ENCODE measurements at regions not wholly inside any gene's neighbourhood (a gene's known extent, or its start where the extent isn't known, plus 50 kb on each side); places are given as distances from the start of the nearest gene placed in this dataset.

GRCh38 chr7:52571026-52571425 is 464.4 kb upstream of the POM121L12 start:
- no peaks in the 10 kb centered on the region for H3K36me3 Mint-ChIP-seq (ENCODE audit: low read depth)
- no peaks in the 10 kb centered on the region for H3K4me1 Mint-ChIP-seq
- no peak overlapping the region for H3K4me3 ChIP-seq (ENCODE audit: low read length)
- no peaks in the 10 kb centered on the region for H3K36me3 ChIP-seq (ENCODE audit: control insufficient read depth, insufficient read depth, low read length)
- peaks cover 18% of the 10 kb centered on the region for H3K27me3 Mint-ChIP-seq (ENCODE audit: insufficient read depth)
- no peak overlapping the region for H3K27ac ChIP-seq (ENCODE audit: low read depth, low read length)
- H3K9me3 ChIP-seq (ENCODE audit: control insufficient read depth, low read length) = no peaks in the 10 kb centered on the region
- no peak for DNase-seq
- TF ChIP-seq, protein P1, sequence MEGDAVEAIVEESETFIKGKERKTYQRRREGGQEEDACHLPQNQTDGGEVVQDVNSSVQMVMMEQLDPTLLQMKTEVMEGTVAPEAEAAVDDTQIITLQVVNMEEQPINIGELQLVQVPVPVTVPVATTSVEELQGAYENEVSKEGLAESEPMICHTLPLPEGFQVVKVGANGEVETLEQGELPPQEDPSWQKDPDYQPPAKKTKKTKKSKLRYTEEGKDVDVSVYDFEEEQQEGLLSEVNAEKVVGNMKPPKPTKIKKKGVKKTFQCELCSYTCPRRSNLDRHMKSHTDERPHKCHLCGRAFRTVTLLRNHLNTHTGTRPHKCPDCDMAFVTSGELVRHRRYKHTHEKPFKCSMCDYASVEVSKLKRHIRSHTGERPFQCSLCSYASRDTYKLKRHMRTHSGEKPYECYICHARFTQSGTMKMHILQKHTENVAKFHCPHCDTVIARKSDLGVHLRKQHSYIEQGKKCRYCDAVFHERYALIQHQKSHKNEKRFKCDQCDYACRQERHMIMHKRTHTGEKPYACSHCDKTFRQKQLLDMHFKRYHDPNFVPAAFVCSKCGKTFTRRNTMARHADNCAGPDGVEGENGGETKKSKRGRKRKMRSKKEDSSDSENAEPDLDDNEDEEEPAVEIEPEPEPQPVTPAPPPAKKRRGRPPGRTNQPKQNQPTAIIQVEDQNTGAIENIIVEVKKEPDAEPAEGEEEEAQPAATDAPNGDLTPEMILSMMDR (conservative IDR thresholded peaks at IDR 0.05) = no peak
- no peak overlapping the region for H3K27ac Mint-ChIP-seq
- 83 to 97% methylated on average over 1 to 3 of the region's 3 CpGs for WGBS, 2 experiments (ENCODE audit: insufficient coverage in 1 of 2, insufficient read length in 1 of 2)
- peaks cover 4% of the 10 kb centered on the region for H3K27me3 ChIP-seq (ENCODE audit: control insufficient read depth, insufficient read depth, low read length, poor library complexity, severe bottlenecking)
- no peaks in the 10 kb centered on the region for H3K9me3 Mint-ChIP-seq
- H3K4me3 Mint-ChIP-seq = no peak overlapping the region
- no peaks in the 10 kb centered on the region for H3K4me1 ChIP-seq (ENCODE audit: control insufficient read depth, insufficient read depth, low read length)
- H3K9ac ChIP-seq (ENCODE audit: extremely low read depth, low read length, poor library complexity, severe bottlenecking) = no peak overlapping the region

DNA sequence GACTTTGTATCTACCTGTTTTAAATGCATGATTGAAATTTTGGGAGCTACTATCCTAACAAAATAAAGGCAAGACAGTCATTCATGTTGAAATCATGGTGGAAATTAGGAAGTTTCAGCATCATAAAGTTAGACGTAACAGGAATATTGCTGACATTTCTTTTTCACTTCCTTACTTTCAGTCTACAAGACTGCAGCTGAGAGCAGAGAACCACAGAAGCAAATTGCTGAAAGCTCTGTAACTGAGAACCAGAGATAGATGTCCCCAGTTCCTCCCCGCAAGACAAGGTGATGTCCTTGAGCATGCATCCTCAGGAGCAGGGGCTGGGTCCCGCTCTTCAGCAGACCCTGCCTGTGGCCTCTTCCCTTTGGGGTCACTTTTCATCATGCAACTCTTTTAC is 466.3 kb upstream of the POM121L12 start:
- no peak overlapping the region for H3K4me3 ChIP-seq (ENCODE audit: low read length)
- no peak overlapping the region for H3K27ac ChIP-seq (ENCODE audit: low read depth, low read length)
- H3K36me3 ChIP-seq (ENCODE audit: control insufficient read depth, insufficient read depth, low read length) = no peaks in the 10 kb centered on the region
- Mint-ChIP-seq H3K27ac (no peak overlapping the region), H3K36me3 (ENCODE audit: low read depth) (no peaks in the 10 kb centered on the region), H3K4me1 (no peaks in the 10 kb centered on the region), H3K9me3 (no peaks in the 10 kb centered on the region), H3K4me3 (no peak overlapping the region), H3K27me3 (ENCODE audit: insufficient read depth) (peaks cover 18% of the 10 kb centered on the region)
- H3K9me3 ChIP-seq (ENCODE audit: control insufficient read depth, low read length) = no peaks in the 10 kb centered on the region
- TF ChIP-seq, protein P1 (conservative IDR thresholded peaks at IDR 0.05) = no peak
- no peak overlapping the region for H3K9ac ChIP-seq (ENCODE audit: extremely low read depth, low read length, poor library complexity, severe bottlenecking)
- H3K27me3 ChIP-seq (ENCODE audit: control insufficient read depth, insufficient read depth, low read length, poor library complexity, severe bottlenecking) = peaks cover 4% of the 10 kb centered on the region
- 60 to 65% methylated on average over 2 to 3 of the region's 3 CpGs for WGBS, 2 experiments (ENCODE audit: insufficient coverage in 1 of 2, insufficient read length in 1 of 2)
- H3K4me1 ChIP-seq (ENCODE audit: control insufficient read depth, insufficient read depth, low read length) = no peaks in the 10 kb centered on the region
- DNase-seq = no peak

DNA sequence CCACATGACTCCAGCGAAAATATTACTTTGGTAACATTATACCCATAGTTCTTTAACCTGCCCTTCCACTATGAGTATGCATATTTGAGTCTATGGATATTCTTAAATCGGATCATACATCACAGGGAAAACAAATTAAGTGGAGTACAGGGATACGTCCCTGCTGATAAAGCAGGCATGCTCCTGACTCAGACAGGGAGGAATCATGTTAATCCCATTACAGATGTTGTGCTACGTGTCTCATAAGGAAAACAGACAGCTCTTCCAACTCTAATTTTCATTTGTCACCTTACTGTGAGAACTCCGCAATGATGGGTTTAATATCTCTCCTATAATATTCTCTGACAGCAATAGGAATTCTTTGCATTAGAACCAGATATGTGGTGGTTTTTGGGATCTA is 469.5 kb upstream of the POM121L12 start:
- Histone ChIP-seq H3K4me3 (ENCODE audit: low read length) (no peak overlapping the region), H3K4me1 (ENCODE audit: control insufficient read depth, insufficient read depth, low read length) (no peaks in the 10 kb centered on the region), H3K9me3 (ENCODE audit: control insufficient read depth, low read length) (no peaks in the 10 kb centered on the region), H3K27me3 (ENCODE audit: control insufficient read depth, insufficient read depth, low read length, poor library complexity, severe bottlenecking) (peaks cover 4% of the 10 kb centered on the region), H3K27ac (ENCODE audit: low read depth, low read length) (no peak overlapping the region), H3K9ac (ENCODE audit: extremely low read depth, low read length, poor library complexity, severe bottlenecking) (no peak overlapping the region), H3K36me3 (ENCODE audit: control insufficient read depth, insufficient read depth, low read length) (no peaks in the 10 kb centered on the region)
- Mint-ChIP-seq H3K4me3 (no peak overlapping the region), H3K9me3 (no peaks in the 10 kb centered on the region), H3K4me1 (no peaks in the 10 kb centered on the region), H3K27ac (no peak overlapping the region), H3K36me3 (ENCODE audit: low read depth) (no peaks in the 10 kb centered on the region), H3K27me3 (ENCODE audit: insufficient read depth) (peaks cover 18% of the 10 kb centered on the region)
- TF ChIP-seq, protein P1 (conservative IDR thresholded peaks at IDR 0.05) = no peak
- 78 to 90% methylated on average over 1 to 5 of the region's 5 CpGs for WGBS, 2 experiments (ENCODE audit: insufficient coverage in 1 of 2, insufficient read length in 1 of 2)
- no peak for DNase-seq
